ENCODE measurements at regions not wholly inside any gene's neighbourhood (a gene's known extent, or its start where the extent isn't known, plus 50 kb on each side); places are given as distances from the start of the nearest gene placed in this dataset.

- Mint-ChIP-seq H3K9me3 (no peaks in the 10 kb centered on the region), H3K36me3 (no peaks in the 10 kb centered on the region), H3K27ac (no peak overlapping the region), H3K27me3 (ENCODE audit: low read depth in 2 of 2) (peaks cover 6 to 15% of the 10 kb centered on the region in 2 donors), H3K4me3 (no peak overlapping the region), H3K4me1 (no peaks in the 10 kb centered on the region)
- Histone ChIP-seq H3K9me3 (ENCODE audit: control insufficient read depth, insufficient read depth, low read length) (no peaks in the 10 kb centered on the region), H3K36me3 (ENCODE audit: control insufficient read depth, insufficient read depth, low read length) (no peaks in the 10 kb centered on the region), H3K27ac (ENCODE audit: low read length) (no peak overlapping the region), H3K4me1 (ENCODE audit: control insufficient read depth, insufficient read depth, low read length) (no peaks in the 10 kb centered on the region), H3K27me3 (ENCODE audit: control insufficient read depth, insufficient read depth, low read length) (no peaks in the 10 kb centered on the region), H3K4me3 (ENCODE audit: low read length) (no peak overlapping the region)
- no peak for TF ChIP-seq CTCF (IDR thresholded peaks at IDR 0.05)
- intact Hi-C loops (cut with micrococcal nuclease), result no loop called here
- 86% methylated on average over 7 of the region's 7 CpGs for WGBS (ENCODE audit: insufficient coverage)
- ATAC-seq, result no peak
- no peak for DNase-seq
These were observed 286.6 kb downstream of the C12orf75 start for GRCh38 chr12:105616971-105617540.

GRCh38 chr12:105622220-105622619 lies 291.7 kb downstream of the C12orf75 start:
- Mint-ChIP-seq H3K4me3 (no peak overlapping the region), H3K36me3 (no peaks in the 10 kb centered on the region), H3K27ac (no peak overlapping the region), H3K4me1 (no peaks in the 10 kb centered on the region), H3K27me3 (ENCODE audit: low read depth in 2 of 2) (peaks cover 6 to 9% of the 10 kb centered on the region in 2 donors), H3K9me3 (no peaks in the 10 kb centered on the region)
- intact Hi-C loops (cut with micrococcal nuclease), result no loop called here
- Histone ChIP-seq H3K4me1 (ENCODE audit: control insufficient read depth, insufficient read depth, low read length) (no peaks in the 10 kb centered on the region), H3K9me3 (ENCODE audit: control insufficient read depth, insufficient read depth, low read length) (no peaks in the 10 kb centered on the region), H3K4me3 (ENCODE audit: low read length) (no peak overlapping the region), H3K27me3 (ENCODE audit: control insufficient read depth, insufficient read depth, low read length) (no peaks in the 10 kb centered on the region), H3K27ac (ENCODE audit: low read length) (no peak overlapping the region), H3K36me3 (ENCODE audit: control insufficient read depth, insufficient read depth, low read length) (no peaks in the 10 kb centered on the region)
- 91% methylated on average over 2 of the region's 2 CpGs for WGBS (ENCODE audit: insufficient coverage)
- no peak for ATAC-seq
- TF ChIP-seq CTCF (IDR thresholded peaks at IDR 0.05), result no peak
- no peak for DNase-seq

- H3K4me1 Mint-ChIP-seq, result no peaks in the 10 kb centered on the region
- H3K4me3 Mint-ChIP-seq, result no peak overlapping the region
- ATAC-seq, result no peak
- no peak overlapping the region for H3K27ac Mint-ChIP-seq
- WGBS (ENCODE audit: insufficient coverage), result 93% methylated on average over 7 of the region's 9 CpGs
- DNase-seq, result no peak
- H3K27me3 Mint-ChIP-seq (ENCODE audit: low read depth in 2 of 2), result peaks cover 8 to 10% of the 10 kb centered on the region in 2 donors
- no peak overlapping the region for H3K4me3 ChIP-seq (ENCODE audit: low read length)
- peaks cover 0 to 2% of the 10 kb centered on the region in 2 donors for H3K9me3 Mint-ChIP-seq
- no peaks in the 10 kb centered on the region for H3K4me1 ChIP-seq (ENCODE audit: control insufficient read depth, insufficient read depth, low read length)
- H3K27ac ChIP-seq (ENCODE audit: low read length), result no peak overlapping the region
- TF ChIP-seq CTCF (IDR thresholded peaks at IDR 0.05), result no peak
- no peaks in the 10 kb centered on the region for H3K36me3 ChIP-seq (ENCODE audit: control insufficient read depth, insufficient read depth, low read length)
- H3K9me3 ChIP-seq (ENCODE audit: control insufficient read depth, insufficient read depth, low read length), result no peaks in the 10 kb centered on the region
- no peaks in the 10 kb centered on the region for H3K36me3 Mint-ChIP-seq
- intact Hi-C loops (cut with micrococcal nuclease), result no loop called here
- no peaks in the 10 kb centered on the region for H3K27me3 ChIP-seq (ENCODE audit: control insufficient read depth, insufficient read depth, low read length)
These were observed 292.6 kb downstream of the C12orf75 start for GRCh38 chr12:105622846-105623736.

All from natural killer cell (primary cell).